Calu3 (cell line): ENCODE measurements at regions not wholly inside any gene's neighbourhood (a gene's known extent, or its start where the extent isn't known, plus 50 kb on each side); places are given as distances from the start of the nearest gene placed in this dataset.

Experiments
- BruUV-seq: library from RNA; stranded (reverse); fragments of 400-500 nt; replicated peaks from 2 replicates; lab custom pipeline; 2021; lab: Mats Ljungman, UMichigan
- CTCF ChIA-PET: fragments of 300-600 bp; sonication (Branson Sonifier 250); formaldehyde crosslinking; loops from one replicate; lab custom pipeline; 2022; ENCODE audit warnings: antibody characterized with exemption; lab: Charles Lee
- DNase-seq: peaks from one replicate; pipeline ENCODE4 v3.0.0; 2022
- H3K27ac Mint-ChIP-seq: one replicate; pipeline ENCODE4 v1.8.0; 2022; ENCODE audit warnings: mixed read lengths; ENCODE audit not compliant: unreplicated experiment
- H3K27me3 Mint-ChIP-seq: one replicate; pipeline ENCODE4 v1.8.0; 2022; ENCODE audit warnings: mixed read lengths; ENCODE audit not compliant: unreplicated experiment
- H3K36me3 Mint-ChIP-seq: one replicate; pipeline ENCODE4 v1.8.0; 2022; ENCODE audit warnings: mild to moderate bottlenecking, moderate library complexity, mixed read lengths; ENCODE audit not compliant: insufficient read depth, unreplicated experiment
- H3K4me1 Mint-ChIP-seq: one replicate; pipeline ENCODE4 v1.8.0; 2022; ENCODE audit warnings: mild to moderate bottlenecking, low read depth, mixed read lengths; ENCODE audit not compliant: unreplicated experiment
- H3K4me3 Mint-ChIP-seq: one replicate; pipeline ENCODE4 v1.8.0; 2022; ENCODE audit warnings: mild to moderate bottlenecking, low read depth, moderate library complexity, mixed read lengths; ENCODE audit not compliant: unreplicated experiment
- H3K9me3 Mint-ChIP-seq: one replicate; pipeline ENCODE4 v1.8.0; 2022; ENCODE audit warnings: low read depth, mixed read lengths; ENCODE audit not compliant: unreplicated experiment
- CTCF ChIP-seq: fragments of 200-600 bp; IDR thresholded peaks from one replicate; pipeline ENCODE4 v1.8.0; 2022; ENCODE audit warnings: antibody characterized with exemption; ENCODE audit not compliant: unreplicated experiment
- intact Hi-C: fragments of 100-400 bp; cut with micrococcal nuclease; formaldehyde crosslinking; loops from one replicate; pipeline ENCODE4 v1.10.0; 2022; ENCODE audit not compliant: unreplicated experiment

GRCh38 chr11:81098471-81098870 lies 1635.2 kb downstream of the FAM181B start:
- Mint-ChIP-seq H3K4me3 (no peak overlapping the region), H3K4me1 (no peaks in the 10 kb centered on the region), H3K27me3 (no peaks in the 10 kb centered on the region), H3K27ac (no peak overlapping the region), H3K9me3 (peaks cover 4% of the 10 kb centered on the region), H3K36me3 (no peaks in the 10 kb centered on the region)
- CTCF ChIA-PET: no interaction called here
- no peak for DNase-seq
- BruUV-seq: no TSS peak
- intact Hi-C loops: no loop called here
- TF ChIP-seq CTCF: no peak

- no peak overlapping the region for H3K4me3 Mint-ChIP-seq
- H3K9me3 Mint-ChIP-seq: no peaks in the 10 kb centered on the region
- H3K27me3 Mint-ChIP-seq: no peaks in the 10 kb centered on the region
- CTCF ChIA-PET: no interaction called here
- no peaks in the 10 kb centered on the region for H3K36me3 Mint-ChIP-seq
- intact Hi-C loops: no loop called here
- no peak for DNase-seq
- H3K4me1 Mint-ChIP-seq: no peaks in the 10 kb centered on the region
- BruUV-seq: no TSS peak
- no peak for TF ChIP-seq CTCF
- H3K27ac Mint-ChIP-seq: no peak overlapping the region
Observed at GRCh38 chr11:81092522-81092921, 1641.1 kb downstream of the FAM181B start.

GRCh38 chr11:81089242-81089641 lies 1644.4 kb downstream of the FAM181B start:
- CTCF ChIA-PET: no interaction called here
- intact Hi-C loops: no loop called here

GRCh38 chr11:81080476-81080875 lies 1639.6 kb upstream of the TENM4 start:
- H3K27ac Mint-ChIP-seq: no peak overlapping the region
- CTCF ChIA-PET: no interaction called here
- no TSS peak for BruUV-seq
- peaks cover 2% of the 10 kb centered on the region for H3K9me3 Mint-ChIP-seq
- DNase-seq: no peak
- no peak overlapping the region for H3K4me3 Mint-ChIP-seq
- no peaks in the 10 kb centered on the region for H3K36me3 Mint-ChIP-seq
- intact Hi-C loops: no loop called here
- no peaks in the 10 kb centered on the region for H3K27me3 Mint-ChIP-seq
- no peak for TF ChIP-seq CTCF
- no peaks in the 10 kb centered on the region for H3K4me1 Mint-ChIP-seq

More at GRCh38 chr11:81089242-81089641, 1644.4 kb downstream of the FAM181B start:
- TF ChIP-seq CTCF: no peak
- Mint-ChIP-seq H3K36me3 (no peaks in the 10 kb centered on the region), H3K27ac (no peak overlapping the region), H3K27me3 (no peaks in the 10 kb centered on the region), H3K4me3 (no peak overlapping the region), H3K4me1 (no peaks in the 10 kb centered on the region), H3K9me3 (peaks cover 2% of the 10 kb centered on the region)
- no peak for DNase-seq
- no TSS peak for BruUV-seq

- CTCF ChIA-PET: no interaction called here
- Mint-ChIP-seq H3K4me1 (no peaks in the 10 kb centered on the region), H3K4me3 (no peak overlapping the region), H3K36me3 (no peaks in the 10 kb centered on the region), H3K27ac (no peak overlapping the region), H3K27me3 (no peaks in the 10 kb centered on the region), H3K9me3 (peaks cover 4% of the 10 kb centered on the region)
- intact Hi-C loops: no loop called here
- TF ChIP-seq CTCF: no peak
- no peak for DNase-seq
- no TSS peak for BruUV-seq
Observed at GRCh38 chr11:81072273-81072672, 1631.4 kb upstream of the TENM4 start.
